GM12878 (cell line): ENCODE measurements at regions not wholly inside any gene's neighbourhood (a gene's known extent, or its start where the extent isn't known, plus 50 kb on each side); places are given as distances from the start of the nearest gene placed in this dataset.

Source experiments
- ATAC-seq: fragments of 200-7000 bp; cut with Tn5 transposase; 3 replicates; pipeline ENCODE4 v1.9.1; 2020; ENCODE audit warnings: mild to moderate bottlenecking, moderate library complexity
- BruUV-seq: library from RNA; stranded (reverse); fragments of 400-500 nt; replicated peaks from 2 replicates; lab custom pipeline; 2021; lab: Mats Ljungman, UMichigan
- CTCF ChIA-PET: fragments of 300-600 bp; sonication (Branson Sonifier 250); formaldehyde crosslinking; extraction: SDS; loops from one replicate; lab custom pipeline; 2021; ENCODE audit warnings: inconsistent platforms; lab: Yijun Ruan, JAX
- POLR2A ChIA-PET: fragments of 350-600 bp; formaldehyde crosslinking; extraction: SDS; loops from one replicate; lab custom pipeline; 2021; ENCODE audit warnings: inconsistent platforms; lab: Charles Lee
- RAD21 ChIA-PET: fragments of 300-600 bp; sonication (Branson Sonifier 250); formaldehyde crosslinking; loops from one replicate; lab custom pipeline; 2023; ENCODE audit warnings: antibody characterized with exemption; ENCODE audit not compliant: unreplicated experiment; lab: Charles Lee
- SMC1A ChIA-PET: fragments of 300-600 bp; sonication (Branson Sonifier 250); formaldehyde crosslinking; loops from one replicate; lab custom pipeline; 2023; ENCODE audit not compliant: unreplicated experiment, uncharacterized antibody; lab: Charles Lee
- DNase-seq: peaks from one replicate; pipeline ENCODE4 v3.0.0-alpha.2; 2011; ENCODE audit warnings: low read depth, low spot score
- FAIRE-seq: peaks from 3 replicates; lab custom pipeline; 2011; peaks lifted over from hg19 to GRCh38; lab: Jason Lieb, UNC
- H2AFZ ChIP-seq: 2 replicates; pipeline ENCODE4 v1.6.0; 2011; ENCODE audit warnings: low read depth, low read length, control low read depth; ENCODE audit not compliant: control insufficient read depth
- H3K27ac ChIP-seq: 2 replicates; pipeline ENCODE4 v1.5.1; 2011; ENCODE audit warnings: control low read depth; ENCODE audit not compliant: control insufficient read depth, insufficient read depth
- H3K27me3 ChIP-seq, 2 experiments: replicated peaks in 1 of 2; 2 replicates each; pipeline versions ENCODE4 v1.6.0 to v1.6.1; 2011; ENCODE audit warnings: low read length in 1 of 2; ENCODE audit not compliant: control insufficient read depth in 2 of 2, insufficient read depth in 2 of 2
- H3K36me3 ChIP-seq, 2 experiments: 2 replicates each; pipeline ENCODE4 v1.5.1; 2011; ENCODE audit warnings: low read length in 1 of 2; ENCODE audit not compliant: control insufficient read depth in 2 of 2, insufficient read depth in 2 of 2
- H3K4me1 ChIP-seq: 2 replicates; pipeline ENCODE4 v1.6.1; 2011; ENCODE audit warnings: mild to moderate bottlenecking, low read length, moderate library complexity, mixed read lengths; ENCODE audit not compliant: control insufficient read depth, insufficient read depth
- H3K4me2 ChIP-seq: 2 replicates; pipeline ENCODE4 v1.6.0; 2011; ENCODE audit warnings: control low read depth; ENCODE audit not compliant: control insufficient read depth, insufficient read depth
- H3K4me3 ChIP-seq: fragments of 200-600 bp; sonication (generic); 2 replicates; pipeline ENCODE4 v1.5.1; 2016
- H3K79me2 ChIP-seq: 2 replicates; pipeline ENCODE4 v1.6.0; 2011; ENCODE audit warnings: low read length; ENCODE audit not compliant: control insufficient read depth, insufficient read depth
- H3K9ac ChIP-seq: 2 replicates; pipeline ENCODE4 v1.8.0; 2011; ENCODE audit warnings: low read length, control low read depth, mixed read lengths; ENCODE audit not compliant: control insufficient read depth, insufficient read depth
- H3K9me3 ChIP-seq: replicated peaks from 3 replicates; pipeline ENCODE4 v1.5.1; 2011; ENCODE audit warnings: mild to moderate bottlenecking, low read length; ENCODE audit not compliant: control insufficient read depth, insufficient read depth
- H4K20me1 ChIP-seq: 2 replicates; pipeline ENCODE4 v1.6.0; 2011; ENCODE audit not compliant: control insufficient read depth, insufficient read depth
- BACH1 ChIP-seq: fragments of 450-650 bp; IDR thresholded peaks from 2 replicates; pipeline ENCODE4 v1.6.1; 2017; ENCODE audit warnings: mild to moderate bottlenecking, borderline replicate concordance
- CREB1 ChIP-seq: IDR thresholded peaks from 2 replicates; pipeline ENCODE4 v1.6.1; 2012; ENCODE audit warnings: low read depth, mild to moderate bottlenecking, inconsistent platforms
- EED ChIP-seq: sonication (generic); IDR thresholded peaks from 2 replicates; pipeline ENCODE4 v1.6.1; 2016; ENCODE audit warnings: antibody characterized with exemption, low read depth
- EP300 ChIP-seq, 2 experiments: fragments of 150-350 bp in 1 of 2; IDR thresholded peaks; 2 replicates each; pipeline ENCODE4 v1.6.1; 2011 to 2012; ENCODE audit warnings: low read depth in 2 of 2, low read length in 2 of 2, borderline replicate concordance in 1 of 2, improper control_type of control experiment in 1 of 2, inconsistent platforms in 1 of 2; ENCODE audit not compliant: control insufficient read depth in 1 of 2
- ESRRA ChIP-seq: IDR thresholded peaks from 2 replicates; pipeline ENCODE4 v1.6.1; 2012; ENCODE audit warnings: mild to moderate bottlenecking, low read length, improper control_type of control experiment
- FOS ChIP-seq: IDR thresholded peaks from 3 replicates; pipeline ENCODE4 v1.6.1; 2011; ENCODE audit warnings: borderline replicate concordance; ENCODE audit not compliant: insufficient read length; ENCODE audit errors: extremely low read depth
- HDAC2 ChIP-seq: fragments of 200-600 bp; sonication (generic); IDR thresholded peaks from 2 replicates; pipeline ENCODE4 v1.6.1; 2017
- IKZF1 ChIP-seq: fragments of 450-650 bp; conservative IDR thresholded peaks from 2 replicates; pipeline ENCODE4 v1.6.1; 2017; ENCODE audit warnings: antibody characterized with exemption, mild to moderate bottlenecking
- LARP7 ChIP-seq: fragments of 450-650 bp; IDR thresholded peaks from 2 replicates; pipeline ENCODE4 v1.6.1; 2017; ENCODE audit warnings: mild to moderate bottlenecking
- MEF2B ChIP-seq: fragments of 450-650 bp; IDR thresholded peaks from 2 replicates; pipeline ENCODE4 v1.6.1; 2018; ENCODE audit warnings: mild to moderate bottlenecking, moderate library complexity; ENCODE audit not compliant: partially characterized antibody, poor library complexity, severe bottlenecking
- NBN ChIP-seq: fragments of 450-650 bp; IDR thresholded peaks from 2 replicates; pipeline ENCODE4 v1.6.1; 2016
- RB1 ChIP-seq: fragments of 450-650 bp; formaldehyde crosslinking; IDR thresholded peaks from 2 replicates; pipeline ENCODE4 v1.6.1; 2017; ENCODE audit warnings: mild to moderate bottlenecking, borderline replicate concordance
- RBBP5 ChIP-seq: fragments of 200-600 bp; sonication (generic); conservative IDR thresholded peaks from 2 replicates; pipeline ENCODE4 v1.6.1; 2016
- SMAD1 ChIP-seq: fragments of 450-650 bp; IDR thresholded peaks from 2 replicates; pipeline ENCODE4 v1.6.1; 2018; ENCODE audit warnings: mild to moderate bottlenecking, low read depth; ENCODE audit not compliant: partially characterized antibody
- ZZZ3 ChIP-seq: IDR thresholded peaks from 2 replicates; pipeline ENCODE4 v1.6.1; 2011; ENCODE audit warnings: low read depth; ENCODE audit not compliant: control insufficient read depth, insufficient read length
- WGBS: methylation state at CpG from one replicate; pipeline ENCODE4 v1.1.6; 2016; ENCODE audit warnings: low lambda C conversion rate; ENCODE audit not compliant: insufficient replicate concordance, insufficient coverage; ENCODE audit errors: missing lambda C conversion rate; 5-methylcytosine and 5-hydroxymethylcytosine counted together
- in situ Hi-C: fragments of 300-500 bp; cut with MboI; formaldehyde crosslinking; loops from 9 replicates; pipeline ENCODE4 v1.14.3; 2018; ENCODE audit warnings: mixed read lengths
- intact Hi-C: fragments of 100-400 bp; cut with micrococcal nuclease; formaldehyde crosslinking; loops from one replicate; pipeline ENCODE4 v1.14.2; 2022; ENCODE audit not compliant: unreplicated experiment
- TF ChIP-seq, protein P1 (sequence below): IDR thresholded peaks from 2 replicates; pipeline ENCODE4 v1.6.1; 2011; ENCODE audit warnings: borderline replicate concordance, low read depth, mild to moderate bottlenecking, moderate library complexity, low read length; ENCODE audit not compliant: insufficient read depth, poor library complexity, severe bottlenecking
- TF ChIP-seq, protein P2 (sequence below): IDR thresholded peaks from 2 replicates; pipeline ENCODE4 v1.6.1; 2012; ENCODE audit warnings: low read depth, low read length, improper control_type of control experiment
- TF ChIP-seq, protein P3 (sequence below): IDR thresholded peaks from 2 replicates; pipeline ENCODE4 v1.6.1; 2012; ENCODE audit warnings: mild to moderate bottlenecking, low read depth, low read length
- TF ChIP-seq, protein P4 (sequence below): IDR thresholded peaks from 2 replicates; pipeline ENCODE4 v1.6.1; 2012; ENCODE audit warnings: low read depth, low read length, improper control_type of control experiment

DNA sequence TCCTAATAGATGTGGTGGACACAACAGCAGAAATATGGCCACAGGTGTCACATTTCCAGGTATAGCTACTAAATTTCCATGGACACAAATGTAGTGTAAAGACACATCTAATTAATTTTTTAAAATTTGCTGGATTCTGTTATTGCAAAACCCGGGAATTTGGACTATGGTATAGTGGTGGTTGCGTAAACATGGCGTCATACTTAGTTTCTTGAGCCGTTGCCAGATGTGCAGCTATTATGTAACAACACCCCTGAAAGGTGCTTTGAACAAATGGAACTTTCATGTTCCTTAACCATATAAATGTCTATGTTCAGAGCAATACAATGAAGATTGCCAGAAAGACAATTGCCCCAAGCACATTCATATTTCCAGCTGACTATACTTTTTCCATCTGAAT, 85.9 kb downstream of the HRH4 start:
- Histone ChIP-seq H3K27me3 (no peaks in the 10 kb centered on the region; a peak in 2 of 4 replicates), H4K20me1 (no peaks in the 10 kb centered on the region), H3K4me2 (no peak overlapping the region), H3K4me3 (no peak overlapping the region), H3K4me1 (no peaks in the 10 kb centered on the region), H3K27ac (no peak overlapping the region), H3K36me3 (no peaks in the 10 kb centered on the region), H3K9ac (no peak overlapping the region), H3K9me3 (no peaks in the 10 kb centered on the region), H2AFZ (no peak overlapping the region), H3K79me2 (no peaks in the 10 kb centered on the region)
- ChIA-PET RAD21 (no interaction called here), CTCF (interaction anchor here (0.9 to 1.2 kb wide), 2 partner anchors 58 to 180 kb away, joined by 3 to 4 read pairs; no protein-coding TSS in a partner anchor), POLR2A (no interaction called here), SMC1A (interaction anchor here (0.6 kb wide), 1 partner anchor 9 kb away, joined by 3 read pairs; no protein-coding TSS in a partner anchor)
- FAIRE-seq: no peak
- TF ChIP-seq EED (no peak), FOS (no peak), HDAC2 (no peak), EP300 (IDR thresholded peaks at IDR 0.05; ENCODE audit: borderline replicate concordance in 1 of 2, control insufficient read depth in 1 of 2, low read depth in 2 of 2, low read length in 2 of 2) (no peak), LARP7 (no peak), RB1 (no peak), RBBP5 (no peak), BACH1 (no peak), NBN (no peak), ZZZ3 (no peak), SMAD1 (no peak), IKZF1 (no peak), ESRRA (no peak), CREB1 (no peak), MEF2B (no peak)
- TF ChIP-seq, protein P1, sequence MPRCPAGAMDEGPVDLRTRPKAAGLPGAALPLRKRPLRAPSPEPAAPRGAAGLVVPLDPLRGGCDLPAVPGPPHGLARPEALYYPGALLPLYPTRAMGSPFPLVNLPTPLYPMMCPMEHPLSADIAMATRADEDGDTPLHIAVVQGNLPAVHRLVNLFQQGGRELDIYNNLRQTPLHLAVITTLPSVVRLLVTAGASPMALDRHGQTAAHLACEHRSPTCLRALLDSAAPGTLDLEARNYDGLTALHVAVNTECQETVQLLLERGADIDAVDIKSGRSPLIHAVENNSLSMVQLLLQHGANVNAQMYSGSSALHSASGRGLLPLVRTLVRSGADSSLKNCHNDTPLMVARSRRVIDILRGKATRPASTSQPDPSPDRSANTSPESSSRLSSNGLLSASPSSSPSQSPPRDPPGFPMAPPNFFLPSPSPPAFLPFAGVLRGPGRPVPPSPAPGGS: no peak
- TF ChIP-seq, protein P2, sequence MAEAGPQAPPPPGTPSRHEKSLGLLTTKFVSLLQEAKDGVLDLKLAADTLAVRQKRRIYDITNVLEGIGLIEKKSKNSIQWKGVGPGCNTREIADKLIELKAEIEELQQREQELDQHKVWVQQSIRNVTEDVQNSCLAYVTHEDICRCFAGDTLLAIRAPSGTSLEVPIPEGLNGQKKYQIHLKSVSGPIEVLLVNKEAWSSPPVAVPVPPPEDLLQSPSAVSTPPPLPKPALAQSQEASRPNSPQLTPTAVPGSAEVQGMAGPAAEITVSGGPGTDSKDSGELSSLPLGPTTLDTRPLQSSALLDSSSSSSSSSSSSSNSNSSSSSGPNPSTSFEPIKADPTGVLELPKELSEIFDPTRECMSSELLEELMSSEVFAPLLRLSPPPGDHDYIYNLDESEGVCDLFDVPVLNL: no peak
- TF ChIP-seq, protein P3, sequence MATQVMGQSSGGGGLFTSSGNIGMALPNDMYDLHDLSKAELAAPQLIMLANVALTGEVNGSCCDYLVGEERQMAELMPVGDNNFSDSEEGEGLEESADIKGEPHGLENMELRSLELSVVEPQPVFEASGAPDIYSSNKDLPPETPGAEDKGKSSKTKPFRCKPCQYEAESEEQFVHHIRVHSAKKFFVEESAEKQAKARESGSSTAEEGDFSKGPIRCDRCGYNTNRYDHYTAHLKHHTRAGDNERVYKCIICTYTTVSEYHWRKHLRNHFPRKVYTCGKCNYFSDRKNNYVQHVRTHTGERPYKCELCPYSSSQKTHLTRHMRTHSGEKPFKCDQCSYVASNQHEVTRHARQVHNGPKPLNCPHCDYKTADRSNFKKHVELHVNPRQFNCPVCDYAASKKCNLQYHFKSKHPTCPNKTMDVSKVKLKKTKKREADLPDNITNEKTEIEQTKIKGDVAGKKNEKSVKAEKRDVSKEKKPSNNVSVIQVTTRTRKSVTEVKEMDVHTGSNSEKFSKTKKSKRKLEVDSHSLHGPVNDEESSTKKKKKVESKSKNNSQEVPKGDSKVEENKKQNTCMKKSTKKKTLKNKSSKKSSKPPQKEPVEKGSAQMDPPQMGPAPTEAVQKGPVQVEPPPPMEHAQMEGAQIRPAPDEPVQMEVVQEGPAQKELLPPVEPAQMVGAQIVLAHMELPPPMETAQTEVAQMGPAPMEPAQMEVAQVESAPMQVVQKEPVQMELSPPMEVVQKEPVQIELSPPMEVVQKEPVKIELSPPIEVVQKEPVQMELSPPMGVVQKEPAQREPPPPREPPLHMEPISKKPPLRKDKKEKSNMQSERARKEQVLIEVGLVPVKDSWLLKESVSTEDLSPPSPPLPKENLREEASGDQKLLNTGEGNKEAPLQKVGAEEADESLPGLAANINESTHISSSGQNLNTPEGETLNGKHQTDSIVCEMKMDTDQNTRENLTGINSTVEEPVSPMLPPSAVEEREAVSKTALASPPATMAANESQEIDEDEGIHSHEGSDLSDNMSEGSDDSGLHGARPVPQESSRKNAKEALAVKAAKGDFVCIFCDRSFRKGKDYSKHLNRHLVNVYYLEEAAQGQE: no peak
- TF ChIP-seq, protein P4, sequence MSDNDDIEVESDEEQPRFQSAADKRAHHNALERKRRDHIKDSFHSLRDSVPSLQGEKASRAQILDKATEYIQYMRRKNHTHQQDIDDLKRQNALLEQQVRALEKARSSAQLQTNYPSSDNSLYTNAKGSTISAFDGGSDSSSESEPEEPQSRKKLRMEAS: no peak
- no peak for DNase-seq
- WGBS: 46% methylated on average over 4 of the region's 4 CpGs
- BruUV-seq: no TSS peak
- in situ Hi-C loops (no loop called here), intact Hi-C loops (no loop called here)
- ATAC-seq: no peak
